ENCODE measurements at regions not wholly inside any gene's neighbourhood (a gene's known extent, or its start where the extent isn't known, plus 50 kb on each side); places are given as distances from the start of the nearest gene placed in this dataset.

- TF ChIP-seq CTCF (IDR thresholded peaks at IDR 0.05), result no peak
- ATAC-seq (ENCODE audit: low FRiP score) (no peak), DNase-seq (ENCODE audit: low spot score) (no peak)
Observed at GRCh38 chr1:60470246-60470645, 396.7 kb upstream of the C1orf87 start.

GRCh38 chr1:60463786-60464185, 390.2 kb upstream of the C1orf87 start:
- ATAC-seq (ENCODE audit: low FRiP score) (no peak), DNase-seq (ENCODE audit: low spot score) (no peak)
- TF ChIP-seq CTCF (IDR thresholded peaks at IDR 0.05), result no peak

- no peak for TF ChIP-seq CTCF (IDR thresholded peaks at IDR 0.05)
- ATAC-seq (ENCODE audit: low FRiP score) (no peak), DNase-seq (ENCODE audit: low spot score) (no peak)
Observed at GRCh38 chr1:60463146-60463545, 389.6 kb upstream of the C1orf87 start.

GRCh38 chr1:60461925-60462595, 388.5 kb upstream of the C1orf87 start:
- DNase-seq (ENCODE audit: low spot score), result no peak
- no peak for ATAC-seq (ENCODE audit: low FRiP score)
- TF ChIP-seq CTCF (IDR thresholded peaks at IDR 0.05), result no peak

- ATAC-seq (ENCODE audit: low FRiP score) (no peak), DNase-seq (ENCODE audit: low spot score) (no peak)
- no peak for TF ChIP-seq CTCF (IDR thresholded peaks at IDR 0.05)
Observed at GRCh38 chr1:60458111-60458510, 384.5 kb upstream of the C1orf87 start.

GRCh38 chr1:60449876-60450275, 376.3 kb upstream of the C1orf87 start:
- no peak for DNase-seq (ENCODE audit: low spot score)
- no peak for TF ChIP-seq CTCF (IDR thresholded peaks at IDR 0.05)
- ATAC-seq (ENCODE audit: low FRiP score), result no peak

GRCh38 chr1:60448850-60449249, 375.3 kb upstream of the C1orf87 start:
- TF ChIP-seq CTCF (IDR thresholded peaks at IDR 0.05), result no peak
- no peak for ATAC-seq (ENCODE audit: low FRiP score)
- no peak for DNase-seq (ENCODE audit: low spot score)
